OCI-LY3 (cell line): ENCODE measurements at regions not wholly inside any gene's neighbourhood (a gene's known extent, or its start where the extent isn't known, plus 50 kb on each side); places are given as distances from the start of the nearest gene placed in this dataset.

Source experiments
- H2AFZ ChIP-seq: fragments of 200-600, 300-600 bp; shearing (Covaris generic); 2 replicates; pipeline ENCODE4 v1.6.0; 2014; ENCODE audit warnings: antibody characterized with exemption, low read depth, low read length
- H3K27ac ChIP-seq: fragments of 200-600, 300-600 bp; sonication (generic); 2 replicates; pipeline ENCODE4 v1.5.1; 2014; ENCODE audit warnings: mild to moderate bottlenecking, low read length, moderate library complexity, mixed read lengths
- H3K27me3 ChIP-seq: fragments of 200-600, 300-600 bp; sonication (generic); 2 replicates; pipeline ENCODE4 v1.6.1; 2014; ENCODE audit warnings: low read depth, low read length, mixed read lengths
- H3K36me3 ChIP-seq: fragments of 200-600, 300-600 bp; sonication (generic); replicated peaks from 2 replicates; pipeline ENCODE3; 2014; ENCODE audit warnings: low read depth, low read length, mixed read lengths
- H3K4me1 ChIP-seq: fragments of 300-600, 200-600 bp; sonication (generic); 2 replicates; pipeline ENCODE4 v1.6.1; 2014; ENCODE audit warnings: low read length, mixed read lengths
- H3K4me2 ChIP-seq: fragments of 200-600, 300-600 bp; sonication (generic); 2 replicates; pipeline ENCODE4 v1.6.1; 2014; ENCODE audit warnings: low read length, mixed read lengths
- H3K4me3 ChIP-seq: fragments of 300-600, 200-600 bp; sonication (generic); 2 replicates; pipeline ENCODE4 v1.5.1; 2014; ENCODE audit warnings: antibody characterized with exemption, mild to moderate bottlenecking, low read length, moderate library complexity
- H3K79me2 ChIP-seq: fragments of 300-600, 200-600 bp; shearing (Covaris generic); 2 replicates; pipeline ENCODE4 v1.6.1; 2014; ENCODE audit warnings: mild to moderate bottlenecking, low read length, mixed read lengths
- H3K9ac ChIP-seq: fragments of 300-600, 200-600 bp; shearing (Covaris generic); 2 replicates; pipeline ENCODE4 v1.6.0; 2014; ENCODE audit warnings: mild to moderate bottlenecking, low read length, moderate library complexity
- H3K9me3 ChIP-seq: fragments of 200-600, 300-600 bp; shearing (Covaris generic); 2 replicates; pipeline ENCODE4 v1.6.1; 2014; ENCODE audit warnings: low read length, mixed read lengths; ENCODE audit not compliant: insufficient read depth
- H4K20me1 ChIP-seq: fragments of 200-600, 300-600 bp; sonication (generic); 2 replicates; pipeline ENCODE4 v1.6.1; 2016; ENCODE audit warnings: low read length, mixed read lengths; ENCODE audit not compliant: insufficient read depth
- CTCF ChIP-seq: fragments of 200-600, 300-600 bp; sonication (generic); IDR thresholded peaks from 2 replicates; pipeline ENCODE4 v1.5.1; 2014; ENCODE audit warnings: antibody characterized with exemption, low read length, low read depth
- EZH2phosphoT487 ChIP-seq: fragments of 200-600 bp; shearing (Covaris generic); IDR thresholded peaks from 2 replicates; pipeline ENCODE4 v1.6.1; 2018; ENCODE audit warnings: antibody characterized with exemption, mixed run types, low read depth

- no peak overlapping the region for H3K4me3 ChIP-seq
- no peak overlapping the region for H3K9ac ChIP-seq
- H3K9me3 ChIP-seq, result no peaks in the 10 kb centered on the region
- no peak for TF ChIP-seq CTCF
- TF ChIP-seq EZH2phosphoT487, result no peak
- H3K27ac ChIP-seq, result no peak overlapping the region
- no peaks in the 10 kb centered on the region for H4K20me1 ChIP-seq
- H3K36me3 ChIP-seq, result no peaks in the 10 kb centered on the region
- no peaks in the 10 kb centered on the region for H3K27me3 ChIP-seq
- no peaks in the 10 kb centered on the region for H3K79me2 ChIP-seq
- no peak overlapping the region for H2AFZ ChIP-seq
- H3K4me2 ChIP-seq, result no peak overlapping the region
- H3K4me1 ChIP-seq, result no peaks in the 10 kb centered on the region
Measured at GRCh38 chr7:136555933-136556332, 312.5 kb upstream of the CHRM2 start.

GRCh38 chr7:136551618-136552017 lies 316.8 kb upstream of the CHRM2 start:
- Histone ChIP-seq H3K4me1 (no peaks in the 10 kb centered on the region), H3K4me3 (no peak overlapping the region), H3K4me2 (no peak overlapping the region), H2AFZ (no peak overlapping the region), H3K79me2 (no peaks in the 10 kb centered on the region), H4K20me1 (no peaks in the 10 kb centered on the region), H3K36me3 (no peaks in the 10 kb centered on the region), H3K9ac (no peak overlapping the region), H3K27me3 (no peaks in the 10 kb centered on the region), H3K9me3 (no peaks in the 10 kb centered on the region), H3K27ac (no peak overlapping the region)
- TF ChIP-seq EZH2phosphoT487, result no peak
- TF ChIP-seq CTCF, result no peak

- H3K9me3 ChIP-seq, result no peaks in the 10 kb centered on the region
- H3K4me3 ChIP-seq, result no peak overlapping the region
- no peak overlapping the region for H3K27ac ChIP-seq
- TF ChIP-seq EZH2phosphoT487 (no peak), CTCF (no peak)
- H3K36me3 ChIP-seq, result no peaks in the 10 kb centered on the region
- no peaks in the 10 kb centered on the region for H4K20me1 ChIP-seq
- no peak overlapping the region for H2AFZ ChIP-seq
- H3K27me3 ChIP-seq, result no peaks in the 10 kb centered on the region
- H3K9ac ChIP-seq, result no peak overlapping the region
- H3K4me1 ChIP-seq, result no peaks in the 10 kb centered on the region
- no peaks in the 10 kb centered on the region for H3K79me2 ChIP-seq
- no peak overlapping the region for H3K4me2 ChIP-seq
Measured at GRCh38 chr7:136549756-136550155, 318.7 kb upstream of the CHRM2 start.

- Histone ChIP-seq H3K4me1 (no peaks in the 10 kb centered on the region), H3K36me3 (no peaks in the 10 kb centered on the region), H3K4me2 (no peak overlapping the region), H3K9ac (no peak overlapping the region), H3K79me2 (no peaks in the 10 kb centered on the region), H3K27me3 (no peaks in the 10 kb centered on the region), H2AFZ (no peak overlapping the region), H4K20me1 (no peaks in the 10 kb centered on the region), H3K27ac (no peak overlapping the region), H3K4me3 (no peak overlapping the region), H3K9me3 (no peaks in the 10 kb centered on the region)
- no peak for TF ChIP-seq CTCF
- TF ChIP-seq EZH2phosphoT487, result no peak
Measured at GRCh38 chr7:136533732-136534131, 334.7 kb upstream of the CHRM2 start.
